ENCODE measurements at regions not wholly inside any gene's neighbourhood (a gene's known extent, or its start where the extent isn't known, plus 50 kb on each side); places are given as distances from the start of the nearest gene placed in this dataset.

DNA sequence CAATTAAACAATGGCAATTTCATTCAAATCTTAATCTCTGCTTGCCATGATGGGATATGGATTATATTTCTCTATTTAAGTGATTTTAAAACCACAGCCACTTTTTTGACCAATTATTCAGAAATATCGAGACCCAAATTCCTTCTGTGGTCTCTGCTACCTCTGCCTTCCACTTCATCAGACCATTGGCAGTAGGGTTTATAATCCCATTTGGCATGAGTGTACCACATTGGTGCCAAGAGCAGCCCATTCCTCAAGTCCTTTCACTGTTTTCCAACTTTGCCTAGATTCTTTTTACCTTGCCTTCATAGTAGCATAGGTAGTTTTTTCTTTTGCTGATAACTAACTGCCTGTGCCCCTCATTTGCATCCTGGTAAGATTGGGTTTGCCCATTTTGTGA is 319.9 kb downstream of the ARL4A start:
- no peak for DNase-seq
- no peak for ATAC-seq
- intact Hi-C loops (cut with DNase I), result no loop called here
- TF ChIP-seq POLR2A (IDR thresholded peaks at IDR 0.05), result no peak
- TF ChIP-seq, protein P1, sequence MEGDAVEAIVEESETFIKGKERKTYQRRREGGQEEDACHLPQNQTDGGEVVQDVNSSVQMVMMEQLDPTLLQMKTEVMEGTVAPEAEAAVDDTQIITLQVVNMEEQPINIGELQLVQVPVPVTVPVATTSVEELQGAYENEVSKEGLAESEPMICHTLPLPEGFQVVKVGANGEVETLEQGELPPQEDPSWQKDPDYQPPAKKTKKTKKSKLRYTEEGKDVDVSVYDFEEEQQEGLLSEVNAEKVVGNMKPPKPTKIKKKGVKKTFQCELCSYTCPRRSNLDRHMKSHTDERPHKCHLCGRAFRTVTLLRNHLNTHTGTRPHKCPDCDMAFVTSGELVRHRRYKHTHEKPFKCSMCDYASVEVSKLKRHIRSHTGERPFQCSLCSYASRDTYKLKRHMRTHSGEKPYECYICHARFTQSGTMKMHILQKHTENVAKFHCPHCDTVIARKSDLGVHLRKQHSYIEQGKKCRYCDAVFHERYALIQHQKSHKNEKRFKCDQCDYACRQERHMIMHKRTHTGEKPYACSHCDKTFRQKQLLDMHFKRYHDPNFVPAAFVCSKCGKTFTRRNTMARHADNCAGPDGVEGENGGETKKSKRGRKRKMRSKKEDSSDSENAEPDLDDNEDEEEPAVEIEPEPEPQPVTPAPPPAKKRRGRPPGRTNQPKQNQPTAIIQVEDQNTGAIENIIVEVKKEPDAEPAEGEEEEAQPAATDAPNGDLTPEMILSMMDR (IDR thresholded peaks at IDR 0.05), result no peak
- Histone ChIP-seq H3K27me3 (no peaks in the 10 kb centered on the region), H3K4me1 (no peaks in the 10 kb centered on the region), H3K27ac (no peak overlapping the region), H3K36me3 (no peaks in the 10 kb centered on the region), H3K9me3 (peaks cover 0 to 3% (median 0%) of the 10 kb centered on the region in 12 donors), H3K4me3 (no peak overlapping the region)
- 87 to 97% (median 97%) methylated on average over 1 of the region's 1 CpG for WGBS, 4 donors

DNA sequence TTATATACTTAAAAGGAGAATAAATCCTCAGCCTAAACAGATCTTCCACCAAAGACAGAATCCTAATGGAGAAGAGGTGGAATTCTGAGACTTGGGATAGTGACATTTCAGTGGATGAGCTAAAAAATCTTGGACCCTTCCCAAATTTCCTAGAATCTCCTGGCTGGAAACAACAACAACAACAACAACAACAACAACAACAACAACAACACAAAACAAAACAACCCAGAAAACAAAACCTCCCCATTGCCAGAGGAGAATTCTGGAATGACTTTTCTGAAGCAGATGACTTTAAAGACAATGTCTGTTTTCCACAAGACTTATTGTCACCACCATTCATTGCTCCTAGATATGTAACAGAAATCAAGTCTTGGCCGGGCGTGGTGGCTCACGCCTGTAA is 322.1 kb downstream of the ARL4A start:
- H3K27ac ChIP-seq, result no peak overlapping the region
- DNase-seq (no peak), ATAC-seq (no peak)
- H3K27me3 ChIP-seq, result no peaks in the 10 kb centered on the region
- no peaks in the 10 kb centered on the region for H3K36me3 ChIP-seq
- 94 to 98% (median 95%) methylated on average over 3 of the region's 3 CpGs for WGBS, 4 donors
- no peaks in the 10 kb centered on the region for H3K9me3 ChIP-seq
- H3K4me1 ChIP-seq, result no peaks in the 10 kb centered on the region
- intact Hi-C loops (cut with DNase I), result no loop called here
- H3K4me3 ChIP-seq, result no peak overlapping the region
- no peak for TF ChIP-seq POLR2A (IDR thresholded peaks at IDR 0.05)
- TF ChIP-seq, protein P1 (IDR thresholded peaks at IDR 0.05), result no peak

DNA sequence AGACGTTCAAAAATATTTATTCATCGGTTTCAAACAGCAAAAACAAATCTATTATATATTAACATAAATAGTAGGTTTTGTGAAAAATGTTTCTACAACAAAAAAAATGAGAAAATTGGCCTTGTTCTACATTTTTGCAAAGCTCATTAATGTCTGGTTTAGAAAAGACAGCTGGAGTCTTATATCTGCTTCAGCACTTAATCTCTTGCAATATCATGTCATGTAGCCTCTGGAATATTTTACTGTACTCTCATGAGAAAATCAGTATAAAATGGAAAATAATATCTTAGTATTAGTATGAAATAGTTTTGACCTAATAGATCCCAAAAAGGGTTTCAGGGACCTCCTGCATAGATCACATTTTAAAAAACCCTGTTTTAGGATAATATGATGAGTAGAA is 326.6 kb downstream of the ARL4A start:
- ATAC-seq (no peak), DNase-seq (no peak)
- WGBS, 4 donors, result 66 to 81% (median 74%) methylated on average over 2 of the region's 2 CpGs
- peaks cover 0 to 11% (median 0%) of the 10 kb centered on the region in 12 donors for H3K4me1 ChIP-seq
- intact Hi-C loops (cut with DNase I), result no loop called here
- H3K9me3 ChIP-seq, result no peaks in the 10 kb centered on the region
- no peaks in the 10 kb centered on the region for H3K27me3 ChIP-seq
- TF ChIP-seq POLR2A (IDR thresholded peaks at IDR 0.05), result no peak
- TF ChIP-seq, protein P1 (IDR thresholded peaks at IDR 0.05), result no peak
- H3K27ac ChIP-seq, result no peak overlapping the region
- no peaks in the 10 kb centered on the region for H3K36me3 ChIP-seq
- H3K4me3 ChIP-seq, result no peak overlapping the region

DNA sequence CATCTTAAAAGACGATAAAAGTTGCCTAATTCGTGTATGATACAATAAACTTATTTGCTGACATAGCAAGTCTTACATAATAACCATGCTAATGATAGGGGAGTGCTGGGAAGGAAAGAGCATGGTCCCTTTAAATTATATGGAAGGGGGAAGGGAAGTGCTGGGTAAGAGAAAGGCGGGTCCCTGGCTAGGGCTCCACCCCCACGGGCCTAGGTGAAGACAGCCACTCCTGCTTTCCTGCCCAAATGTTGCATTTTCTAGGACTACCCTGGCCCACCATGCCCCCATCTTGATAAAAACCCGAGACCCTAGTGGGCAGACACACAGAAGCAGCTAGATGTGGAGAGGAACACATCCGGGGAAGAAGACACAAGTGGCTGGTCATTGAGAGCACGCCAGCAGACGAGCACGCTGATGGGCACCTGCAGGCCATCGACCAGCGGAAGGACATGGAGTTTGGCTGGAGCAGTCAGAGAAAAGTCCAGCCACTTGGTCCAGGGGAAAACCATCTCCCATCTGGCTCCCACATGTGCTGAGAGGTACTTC is 328.7 kb downstream of the ARL4A start:
- TF ChIP-seq POLR2A (IDR thresholded peaks at IDR 0.05), result no peak
- TF ChIP-seq, protein P1 (IDR thresholded peaks at IDR 0.05), result no peak
- intact Hi-C loops (cut with DNase I), result no loop called here
- Histone ChIP-seq H3K4me1 (peaks cover 0 to 11% (median 0%) of the 10 kb centered on the region in 12 donors), H3K36me3 (no peaks in the 10 kb centered on the region), H3K27me3 (no peaks in the 10 kb centered on the region), H3K4me3 (no peak overlapping the region), H3K27ac (no peak overlapping the region), H3K9me3 (no peaks in the 10 kb centered on the region)
- 93 to 95% (median 95%) methylated on average over 11 of the region's 11 CpGs for WGBS, 4 donors
- ATAC-seq, result no peak
- no peak for DNase-seq

All from heart left ventricle (tissue), 16 donors.